Mucosa of descending colon (tissue), 3 donors: ENCODE measurements at regions not wholly inside any gene's neighbourhood (a gene's known extent, or its start where the extent isn't known, plus 50 kb on each side); places are given as distances from the start of the nearest gene placed in this dataset.
"Not testable (repeated sequence)": the region's sequence is repeated elsewhere in the genome, so short reads cannot be mapped to it uniquely, and the experiment has no call there.

Source experiments
- ATAC-seq: fragments of 200-7000 bp; cut with Tn5 transposase; one replicate; pipeline ENCODE4 v1.9.1; 2020; ENCODE audit warnings: mild to moderate bottlenecking, moderate library complexity
- DNase-seq, 3 donors: peaks; one replicate each; pipeline ENCODE4 v3.0.0-alpha.2; 2020
- H3K36me3 ChIP-seq: fragments of 200-600 bp; one replicate; pipeline ENCODE4 v1.8.0; 2021; ENCODE audit warnings: low read depth, mild to moderate bottlenecking
- H3K4me1 ChIP-seq: fragments of 200-600 bp; one replicate; pipeline ENCODE4 v1.8.0; 2021; ENCODE audit warnings: low read depth, mild to moderate bottlenecking
- H3K4me3 ChIP-seq: fragments of 200-600 bp; one replicate; pipeline ENCODE4 v1.8.0; 2021; ENCODE audit warnings: mild to moderate bottlenecking
- H3K9me3 ChIP-seq: fragments of 200-600 bp; one replicate; pipeline ENCODE4 v1.8.0; 2021; ENCODE audit warnings: mild to moderate bottlenecking
- intact Hi-C, 2 donors: fragments of 100-400 bp; cut with DNase I in 1 of 2; cut with micrococcal nuclease in 1 of 2; formaldehyde crosslinking; loops; one replicate each; pipeline versions ENCODE4 v1.11.0 to v1.11.1; 2022; cut with DNase I, micrococcal nuclease
- TF ChIP-seq, protein P1 (sequence below): fragments of 200-600 bp; IDR thresholded peaks from one replicate; pipeline ENCODE4 v1.8.0; 2022; ENCODE audit warnings: antibody characterized with exemption, mild to moderate bottlenecking
- donor health status: DM: no; HTN: no; CAD: no; lungs with moderate emphysema.
- donor health status: DM: no; HTN: no; CAD: no.
- donor health status: DM: no; HTN: yes; CAD: no.

- ATAC-seq (no peak), DNase-seq (no peak)
- Histone ChIP-seq H3K36me3 (no peaks in the 10 kb centered on the region), H3K4me3 (no peak overlapping the region), H3K9me3 (no peaks in the 10 kb centered on the region), H3K4me1 (no peaks in the 10 kb centered on the region)
- intact Hi-C loops: no loop called here
- TF ChIP-seq, protein P1, sequence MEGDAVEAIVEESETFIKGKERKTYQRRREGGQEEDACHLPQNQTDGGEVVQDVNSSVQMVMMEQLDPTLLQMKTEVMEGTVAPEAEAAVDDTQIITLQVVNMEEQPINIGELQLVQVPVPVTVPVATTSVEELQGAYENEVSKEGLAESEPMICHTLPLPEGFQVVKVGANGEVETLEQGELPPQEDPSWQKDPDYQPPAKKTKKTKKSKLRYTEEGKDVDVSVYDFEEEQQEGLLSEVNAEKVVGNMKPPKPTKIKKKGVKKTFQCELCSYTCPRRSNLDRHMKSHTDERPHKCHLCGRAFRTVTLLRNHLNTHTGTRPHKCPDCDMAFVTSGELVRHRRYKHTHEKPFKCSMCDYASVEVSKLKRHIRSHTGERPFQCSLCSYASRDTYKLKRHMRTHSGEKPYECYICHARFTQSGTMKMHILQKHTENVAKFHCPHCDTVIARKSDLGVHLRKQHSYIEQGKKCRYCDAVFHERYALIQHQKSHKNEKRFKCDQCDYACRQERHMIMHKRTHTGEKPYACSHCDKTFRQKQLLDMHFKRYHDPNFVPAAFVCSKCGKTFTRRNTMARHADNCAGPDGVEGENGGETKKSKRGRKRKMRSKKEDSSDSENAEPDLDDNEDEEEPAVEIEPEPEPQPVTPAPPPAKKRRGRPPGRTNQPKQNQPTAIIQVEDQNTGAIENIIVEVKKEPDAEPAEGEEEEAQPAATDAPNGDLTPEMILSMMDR: no peak
These were observed 300.0 kb downstream of the SH3GL2 start for GRCh38 chr9:17878810-17879370.

DNA sequence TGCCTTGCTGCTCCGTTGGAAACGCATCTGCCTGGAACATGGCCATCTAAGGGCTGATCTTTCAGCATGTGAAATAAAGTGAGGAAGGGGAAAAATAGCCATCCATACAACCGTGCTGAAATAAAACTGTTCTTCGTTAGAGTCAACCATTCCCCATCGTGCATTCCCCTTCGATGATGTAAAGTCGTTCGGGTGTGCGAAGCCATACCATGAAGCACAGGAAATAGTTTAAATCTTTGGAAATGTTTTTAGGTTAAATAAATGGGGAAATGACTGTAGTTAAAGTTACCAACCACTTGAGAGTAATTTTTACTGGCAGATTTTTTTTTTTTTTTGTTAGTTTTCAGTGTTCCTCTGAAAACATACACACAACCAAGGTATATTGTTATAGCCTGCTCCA, 302.5 kb downstream of the SH3GL2 start:
- H3K9me3 ChIP-seq: no peaks in the 10 kb centered on the region
- TF ChIP-seq, protein P1: no peak
- DNase-seq (no peak), ATAC-seq (no peak)
- H3K4me1 ChIP-seq: no peaks in the 10 kb centered on the region
- intact Hi-C loops: no loop called here
- no peak overlapping the region for H3K4me3 ChIP-seq
- no peaks in the 10 kb centered on the region for H3K36me3 ChIP-seq

- intact Hi-C loops: no loop called here
- no peak for ATAC-seq
- TF ChIP-seq, protein P1: no peak
- no peaks in the 10 kb centered on the region for H3K36me3 ChIP-seq
- no peaks in the 10 kb centered on the region for H3K4me1 ChIP-seq
- H3K9me3 ChIP-seq: no peaks in the 10 kb centered on the region
- no peak overlapping the region for H3K4me3 ChIP-seq
- no peak for DNase-seq
These were observed 304.1 kb downstream of the SH3GL2 start for GRCh38 chr9:17882688-17883594.

- TF ChIP-seq, protein P1: no peak
- H3K4me1 ChIP-seq: no peaks in the 10 kb centered on the region
- H3K36me3 ChIP-seq: no peaks in the 10 kb centered on the region
- intact Hi-C loops: no loop called here
- no peaks in the 10 kb centered on the region for H3K9me3 ChIP-seq
- no peak overlapping the region for H3K4me3 ChIP-seq
- DNase-seq (no peak), ATAC-seq (no peak)
These were observed 309.2 kb downstream of the SH3GL2 start for GRCh38 chr9:17888066-17888465.

- H3K4me1 ChIP-seq, H3K9me3 ChIP-seq, H3K36me3 ChIP-seq, ATAC-seq, DNase-seq, H3K4me3 ChIP-seq, intact Hi-C loops: not testable (repeated sequence)
These were observed 310.1 kb downstream of the SH3GL2 start for GRCh38 chr9:17888964-17889363.

GRCh38 chr9:17894501-17895160, 315.8 kb downstream of the SH3GL2 start:
- intact Hi-C loops: no loop called here
- no peak for ATAC-seq
- H3K4me3 ChIP-seq: no peak overlapping the region
- no peaks in the 10 kb centered on the region for H3K4me1 ChIP-seq
- no peak for DNase-seq
- no peaks in the 10 kb centered on the region for H3K9me3 ChIP-seq
- TF ChIP-seq, protein P1: no peak
- no peaks in the 10 kb centered on the region for H3K36me3 ChIP-seq
